ENCODE measurements at regions not wholly inside any gene's neighbourhood (a gene's known extent, or its start where the extent isn't known, plus 50 kb on each side); places are given as distances from the start of the nearest gene placed in this dataset.

GRCh38 chr5:67605730-67606585, 409.4 kb upstream of the CD180 start:
- Histone ChIP-seq H3F3A (ENCODE audit: control insufficient read depth, insufficient read depth) (no peaks in the 10 kb centered on the region), H3K36me3 (ENCODE audit: control insufficient read depth, low read length) (no peaks in the 10 kb centered on the region), H3K27ac (ENCODE audit: low read depth, low read length) (no peak overlapping the region), H3K9me2 (replicated peaks; ENCODE audit: control insufficient read depth, low read length) (no peaks in the 10 kb centered on the region), H3K4me3 (ENCODE audit: low read length) (no peak overlapping the region), H3K9me3 (ENCODE audit: control insufficient read depth, insufficient read depth, low read length) (no peaks in the 10 kb centered on the region), H4K20me1 (ENCODE audit: control insufficient read depth, insufficient read depth, low read depth, low read length) (no peaks in the 10 kb centered on the region), H3K79me2 (ENCODE audit: control insufficient read depth, low read length) (no peaks in the 10 kb centered on the region), H3K4me2 (ENCODE audit: low read length) (no peak overlapping the region), H3K27me3 (ENCODE audit: control insufficient read depth, low read length) (no peaks in the 10 kb centered on the region), H3K4me1 (ENCODE audit: control insufficient read depth, low read length) (no peaks in the 10 kb centered on the region)
- TF ChIP-seq CTCF (IDR thresholded peaks at IDR 0.05; ENCODE audit: low read depth, low read length, poor library complexity, severe bottlenecking): no peak
- no peak for TF ChIP-seq EZH2phosphoT487 (IDR thresholded peaks at IDR 0.05; ENCODE audit: borderline replicate concordance, low read length)

- Histone ChIP-seq H3K4me1 (ENCODE audit: control insufficient read depth, low read length) (no peaks in the 10 kb centered on the region), H4K20me1 (ENCODE audit: control insufficient read depth, insufficient read depth, low read depth, low read length) (no peaks in the 10 kb centered on the region), H3K9me3 (ENCODE audit: control insufficient read depth, insufficient read depth, low read length) (no peaks in the 10 kb centered on the region), H3K4me3 (ENCODE audit: low read length) (no peak overlapping the region), H3K36me3 (ENCODE audit: control insufficient read depth, low read length) (no peaks in the 10 kb centered on the region), H3K9me2 (replicated peaks; ENCODE audit: control insufficient read depth, low read length) (peaks cover 2% of the 10 kb centered on the region; the same call in 1 of the 2 replicates), H3K4me2 (ENCODE audit: low read length) (no peak overlapping the region), H3K79me2 (ENCODE audit: control insufficient read depth, low read length) (no peaks in the 10 kb centered on the region), H3K27me3 (ENCODE audit: control insufficient read depth, low read length) (no peaks in the 10 kb centered on the region), H3K27ac (ENCODE audit: low read depth, low read length) (no peak overlapping the region), H3F3A (ENCODE audit: control insufficient read depth, insufficient read depth) (no peaks in the 10 kb centered on the region)
- TF ChIP-seq EZH2phosphoT487 (IDR thresholded peaks at IDR 0.05; ENCODE audit: borderline replicate concordance, low read length) (no peak), CTCF (IDR thresholded peaks at IDR 0.05; ENCODE audit: low read depth, low read length, poor library complexity, severe bottlenecking) (no peak)
These were observed 394.9 kb upstream of the CD180 start for GRCh38 chr5:67591491-67591890.

GRCh38 chr5:67588389-67588788, 391.8 kb upstream of the CD180 start:
- no peak overlapping the region for H3K4me3 ChIP-seq (ENCODE audit: low read length)
- no peak for TF ChIP-seq CTCF (IDR thresholded peaks at IDR 0.05; ENCODE audit: low read depth, low read length, poor library complexity, severe bottlenecking)
- TF ChIP-seq EZH2phosphoT487 (IDR thresholded peaks at IDR 0.05; ENCODE audit: borderline replicate concordance, low read length): no peak

More at GRCh38 chr5:67588389-67588788, 391.8 kb upstream of the CD180 start:
- no peaks in the 10 kb centered on the region for H4K20me1 ChIP-seq (ENCODE audit: control insufficient read depth, insufficient read depth, low read depth, low read length)
- H3K27me3 ChIP-seq (ENCODE audit: control insufficient read depth, low read length): no peaks in the 10 kb centered on the region
- no peaks in the 10 kb centered on the region for H3K9me3 ChIP-seq (ENCODE audit: control insufficient read depth, insufficient read depth, low read length)
- no peaks in the 10 kb centered on the region for H3K4me1 ChIP-seq (ENCODE audit: control insufficient read depth, low read length)
- H3K36me3 ChIP-seq (ENCODE audit: control insufficient read depth, low read length): no peaks in the 10 kb centered on the region
- H3K4me2 ChIP-seq (ENCODE audit: low read length): no peak overlapping the region
- peaks cover 2% of the 10 kb centered on the region; the same call in 1 of the 2 replicates for H3K9me2 ChIP-seq (replicated peaks; ENCODE audit: control insufficient read depth, low read length)
- no peaks in the 10 kb centered on the region for H3F3A ChIP-seq (ENCODE audit: control insufficient read depth, insufficient read depth)
- H3K79me2 ChIP-seq (ENCODE audit: control insufficient read depth, low read length): no peaks in the 10 kb centered on the region
- no peak overlapping the region for H3K27ac ChIP-seq (ENCODE audit: low read depth, low read length)

All from DOHH2 (cell line).